ENCODE measurements at regions not wholly inside any gene's neighbourhood (a gene's known extent, or its start where the extent isn't known, plus 50 kb on each side); places are given as distances from the start of the nearest gene placed in this dataset.
"Not testable (repeated sequence)": the region's sequence is repeated elsewhere in the genome, so short reads cannot be mapped to it uniquely, and the experiment has no call there.

DNA sequence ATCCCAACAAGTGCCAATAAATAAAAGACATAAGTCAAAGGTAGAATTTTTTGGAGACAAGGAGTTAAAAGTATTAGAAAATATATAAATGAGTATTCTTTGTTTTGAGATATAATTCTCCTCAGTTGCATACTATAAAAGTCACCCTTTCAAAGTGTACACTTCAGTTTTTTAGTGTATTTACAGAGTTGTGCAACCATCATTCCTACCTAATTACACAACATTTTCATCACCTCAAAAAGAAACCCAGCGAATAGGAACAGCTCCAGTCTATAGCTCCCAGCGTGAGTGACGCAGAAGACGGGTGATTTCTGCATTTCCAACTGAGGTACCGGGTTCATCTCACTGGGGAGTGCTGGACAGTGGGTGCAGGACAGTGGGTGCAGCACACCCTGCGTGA lies 1175.7 kb downstream of the PCDH19 start:
- TF ChIP-seq EZH2phosphoT487 (IDR thresholded peaks at IDR 0.05; ENCODE audit: insufficient read depth, low read depth); EZH2 (IDR thresholded peaks at IDR 0.05; ENCODE audit: insufficient read depth, poor library complexity, severe bottlenecking): not testable (repeated sequence)
